ENCODE measurements at regions not wholly inside any gene's neighbourhood (a gene's known extent, or its start where the extent isn't known, plus 50 kb on each side); places are given as distances from the start of the nearest gene placed in this dataset.

DNA sequence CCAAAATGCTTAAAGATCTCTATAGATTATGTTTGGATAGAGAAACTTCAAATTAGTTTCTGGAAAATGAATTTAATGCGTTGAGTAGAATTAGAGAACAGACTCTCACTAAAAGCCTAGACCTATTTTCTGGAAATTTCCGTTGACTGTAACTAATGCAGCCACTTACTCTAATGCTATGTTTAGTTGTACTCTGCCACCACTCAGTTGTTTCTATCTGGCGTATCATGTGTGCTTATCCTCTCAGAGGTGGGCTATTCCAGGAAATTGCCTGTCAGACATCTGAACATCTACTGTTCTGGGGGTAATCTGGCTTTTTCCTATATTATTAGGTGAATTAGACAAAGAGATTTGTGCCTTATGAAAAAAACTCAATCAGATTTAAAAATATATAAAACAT lies 347.1 kb upstream of the FSTL5 start:
- ATAC-seq (no peak), FAIRE-seq (no peak), DNase-seq (ENCODE audit: low read depth, low spot score) (no peak)
- TF ChIP-seq, protein P1, sequence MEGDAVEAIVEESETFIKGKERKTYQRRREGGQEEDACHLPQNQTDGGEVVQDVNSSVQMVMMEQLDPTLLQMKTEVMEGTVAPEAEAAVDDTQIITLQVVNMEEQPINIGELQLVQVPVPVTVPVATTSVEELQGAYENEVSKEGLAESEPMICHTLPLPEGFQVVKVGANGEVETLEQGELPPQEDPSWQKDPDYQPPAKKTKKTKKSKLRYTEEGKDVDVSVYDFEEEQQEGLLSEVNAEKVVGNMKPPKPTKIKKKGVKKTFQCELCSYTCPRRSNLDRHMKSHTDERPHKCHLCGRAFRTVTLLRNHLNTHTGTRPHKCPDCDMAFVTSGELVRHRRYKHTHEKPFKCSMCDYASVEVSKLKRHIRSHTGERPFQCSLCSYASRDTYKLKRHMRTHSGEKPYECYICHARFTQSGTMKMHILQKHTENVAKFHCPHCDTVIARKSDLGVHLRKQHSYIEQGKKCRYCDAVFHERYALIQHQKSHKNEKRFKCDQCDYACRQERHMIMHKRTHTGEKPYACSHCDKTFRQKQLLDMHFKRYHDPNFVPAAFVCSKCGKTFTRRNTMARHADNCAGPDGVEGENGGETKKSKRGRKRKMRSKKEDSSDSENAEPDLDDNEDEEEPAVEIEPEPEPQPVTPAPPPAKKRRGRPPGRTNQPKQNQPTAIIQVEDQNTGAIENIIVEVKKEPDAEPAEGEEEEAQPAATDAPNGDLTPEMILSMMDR (IDR thresholded peaks at IDR 0.05 in 2 of 3, conservative IDR thresholded peaks at IDR 0.05 in 1 of 3; ENCODE audit: control insufficient read depth in 2 of 3, extremely low read depth in 1 of 3, insufficient read depth in 1 of 3, low read depth in 3 of 3, low read length in 3 of 3): no peak
- no peak for TF ChIP-seq YY1 (IDR thresholded peaks at IDR 0.05; ENCODE audit: low read depth, low read length)
- TF ChIP-seq, protein P2, sequence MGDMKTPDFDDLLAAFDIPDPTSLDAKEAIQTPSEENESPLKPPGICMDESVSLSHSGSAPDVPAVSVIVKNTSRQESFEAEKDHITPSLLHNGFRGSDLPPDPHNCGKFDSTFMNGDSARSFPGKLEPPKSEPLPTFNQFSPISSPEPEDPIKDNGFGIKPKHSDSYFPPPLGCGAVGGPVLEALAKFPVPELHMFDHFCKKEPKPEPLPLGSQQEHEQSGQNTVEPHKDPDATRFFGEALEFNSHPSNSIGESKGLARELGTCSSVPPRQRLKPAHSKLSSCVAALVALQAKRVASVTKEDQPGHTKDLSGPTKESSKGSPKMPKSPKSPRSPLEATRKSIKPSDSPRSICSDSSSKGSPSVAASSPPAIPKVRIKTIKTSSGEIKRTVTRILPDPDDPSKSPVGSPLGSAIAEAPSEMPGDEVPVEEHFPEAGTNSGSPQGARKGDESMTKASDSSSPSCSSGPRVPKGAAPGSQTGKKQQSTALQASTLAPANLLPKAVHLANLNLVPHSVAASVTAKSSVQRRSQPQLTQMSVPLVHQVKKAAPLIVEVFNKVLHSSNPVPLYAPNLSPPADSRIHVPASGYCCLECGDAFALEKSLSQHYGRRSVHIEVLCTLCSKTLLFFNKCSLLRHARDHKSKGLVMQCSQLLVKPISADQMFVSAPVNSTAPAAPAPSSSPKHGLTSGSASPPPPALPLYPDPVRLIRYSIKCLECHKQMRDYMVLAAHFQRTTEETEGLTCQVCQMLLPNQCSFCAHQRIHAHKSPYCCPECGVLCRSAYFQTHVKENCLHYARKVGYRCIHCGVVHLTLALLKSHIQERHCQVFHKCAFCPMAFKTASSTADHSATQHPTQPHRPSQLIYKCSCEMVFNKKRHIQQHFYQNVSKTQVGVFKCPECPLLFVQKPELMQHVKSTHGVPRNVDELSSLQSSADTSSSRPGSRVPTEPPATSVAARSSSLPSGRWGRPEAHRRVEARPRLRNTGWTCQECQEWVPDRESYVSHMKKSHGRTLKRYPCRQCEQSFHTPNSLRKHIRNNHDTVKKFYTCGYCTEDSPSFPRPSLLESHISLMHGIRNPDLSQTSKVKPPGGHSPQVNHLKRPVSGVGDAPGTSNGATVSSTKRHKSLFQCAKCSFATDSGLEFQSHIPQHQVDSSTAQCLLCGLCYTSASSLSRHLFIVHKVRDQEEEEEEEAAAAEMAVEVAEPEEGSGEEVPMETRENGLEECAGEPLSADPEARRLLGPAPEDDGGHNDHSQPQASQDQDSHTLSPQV (IDR thresholded peaks at IDR 0.05): no peak
- TF ChIP-seq CREM (IDR thresholded peaks at IDR 0.05; ENCODE audit: low read depth): no peak
- no peak for TF ChIP-seq ATF7 (IDR thresholded peaks at IDR 0.05; ENCODE audit: low read depth)
- TF ChIP-seq CHD2 (IDR thresholded peaks at IDR 0.05; ENCODE audit: borderline replicate concordance, low read depth, low read length): no peak
- no peak for TF ChIP-seq PAX5 (IDR thresholded peaks at IDR 0.05; ENCODE audit: borderline replicate concordance, low read depth, low read length)
- no peak for TF ChIP-seq MEF2B (IDR thresholded peaks at IDR 0.05; ENCODE audit: partially characterized antibody, poor library complexity, severe bottlenecking)
- in situ Hi-C loops (cut with MboI): no loop called here
- no peak overlapping the region for H3K4me3 ChIP-seq
- 27% methylated on average over 3 of the region's 3 CpGs for WGBS (ENCODE audit: insufficient coverage, insufficient replicate concordance, low lambda C conversion rate, missing lambda C conversion rate)
- no peaks in the 10 kb centered on the region for H3K27me3 ChIP-seq (replicated peaks in 1 of 2; ENCODE audit: control insufficient read depth in 2 of 2, insufficient read depth in 2 of 2, low read length in 1 of 2)
- H3K9ac ChIP-seq (ENCODE audit: control insufficient read depth, insufficient read depth, low read length): no peak overlapping the region
- no peaks in the 10 kb centered on the region for H3K9me3 ChIP-seq (replicated peaks; ENCODE audit: control insufficient read depth, insufficient read depth, low read length)
- no peak overlapping the region for H3K4me2 ChIP-seq (ENCODE audit: control insufficient read depth, insufficient read depth)
- H3K79me2 ChIP-seq (ENCODE audit: control insufficient read depth, insufficient read depth, low read length): no peaks in the 10 kb centered on the region
- ChIA-PET RAD21 (ENCODE audit: unreplicated experiment) (no interaction called here), POLR2A (no interaction called here), SMC1A (ENCODE audit: uncharacterized antibody, unreplicated experiment) (no interaction called here), CTCF (interaction anchor here (1.3 to 1.4 kb wide), 2 partner anchors 9 to 11 kb away, joined by 3 read pairs; no protein-coding TSS in a partner anchor)
- no peaks in the 10 kb centered on the region for H3K36me3 ChIP-seq (ENCODE audit: control insufficient read depth in 2 of 2, insufficient read depth in 2 of 2, low read length in 1 of 2)
- no peak overlapping the region for H3K27ac ChIP-seq (ENCODE audit: control insufficient read depth, insufficient read depth)
- no peaks in the 10 kb centered on the region for H3K4me1 ChIP-seq (ENCODE audit: control insufficient read depth, insufficient read depth, low read length)
- intact Hi-C loops (cut with micrococcal nuclease; ENCODE audit: unreplicated experiment): no loop called here
- no peak overlapping the region for H2AFZ ChIP-seq (ENCODE audit: control insufficient read depth, low read depth, low read length)
- H4K20me1 ChIP-seq (ENCODE audit: control insufficient read depth, insufficient read depth): no peaks in the 10 kb centered on the region
- no TSS peak for BruUV-seq (replicated peaks)

Measured in GM12878 (cell line).